Upper lobe of left lung (tissue), 4 donors: ENCODE measurements at regions not wholly inside any gene's neighbourhood (a gene's known extent, or its start where the extent isn't known, plus 50 kb on each side); places are given as distances from the start of the nearest gene placed in this dataset.

Experiments
- CTCF ChIP-seq, 6 experiments: fragments of 450-650 bp in 4 of 6; fragments of 200-600 bp in 2 of 6; sonication (generic) in 2 of 6; IDR thresholded peaks; one replicate each; pipeline ENCODE4 v1.5.1; 2016 to 2019; ENCODE audit warnings: antibody characterized with exemption in 6 of 6
- EP300 ChIP-seq, 4 donors: sonication (generic); formaldehyde crosslinking; IDR thresholded peaks; one replicate each; pipeline ENCODE4 v1.5.1; 2017; ENCODE audit warnings: antibody characterized with exemption in 4 of 4, control low read depth in 2 of 4
- POLR2A ChIP-seq, 4 donors: fragments of 450-650 bp; IDR thresholded peaks; one replicate each; pipeline ENCODE4 v1.5.1; 2016 to 2017; ENCODE audit warnings: antibody characterized with exemption in 4 of 4, mild to moderate bottlenecking in 2 of 4
- POLR2AphosphoS5 ChIP-seq, 2 donors: sonication (generic); formaldehyde crosslinking; IDR thresholded peaks; one replicate each; pipeline ENCODE4 v1.5.1; 2017; ENCODE audit warnings: antibody characterized with exemption in 2 of 2

GRCh38 chr2:196535061-196535460 is 104.5 kb upstream of the CCDC150 start:
- TF ChIP-seq CTCF (IDR thresholded peaks at IDR 0.05) = no peak
- no peak for TF ChIP-seq POLR2AphosphoS5 (IDR thresholded peaks at IDR 0.05)
- TF ChIP-seq POLR2A (IDR thresholded peaks at IDR 0.05) = no peak
- TF ChIP-seq EP300 (IDR thresholded peaks at IDR 0.05) = no peak
